Endodermal cell (in vitro differentiated cells): ENCODE measurements at regions not wholly inside any gene's neighbourhood (a gene's known extent, or its start where the extent isn't known, plus 50 kb on each side); places are given as distances from the start of the nearest gene placed in this dataset.

Experiments used
- DNase-seq: peaks from one replicate; pipeline ENCODE4 v3.0.0-alpha.2; 2017
- H3K27ac ChIP-seq: 2 replicates; pipeline ENCODE4 v1.5.1; 2013; ENCODE audit warnings: mild to moderate bottlenecking, low read depth, low read length, moderate library complexity
- H3K27me3 ChIP-seq: 2 replicates; pipeline ENCODE4 v1.6.1; 2013; ENCODE audit warnings: mild to moderate bottlenecking, low read length, moderate library complexity; ENCODE audit not compliant: insufficient read depth, control insufficient read depth, poor library complexity, severe bottlenecking
- H3K36me3 ChIP-seq: 2 replicates; pipeline ENCODE4 v1.7.0; 2013; ENCODE audit warnings: mild to moderate bottlenecking, low read length, moderate library complexity; ENCODE audit not compliant: control insufficient read depth, insufficient read depth
- H3K4me1 ChIP-seq: one replicate; pipeline ENCODE4 v1.7.0; 2013; ENCODE audit warnings: low read length; ENCODE audit not compliant: control insufficient read depth, insufficient read depth
- H3K4me3 ChIP-seq: 2 replicates; pipeline ENCODE4 v1.5.1; 2013; ENCODE audit warnings: mild to moderate bottlenecking, low read length, moderate library complexity
- H3K9ac ChIP-seq: 2 replicates; pipeline ENCODE4 v1.6.1; 2013; ENCODE audit warnings: mild to moderate bottlenecking, low read length, moderate library complexity; ENCODE audit not compliant: poor library complexity, severe bottlenecking; ENCODE audit errors: extremely low read depth
- H3K9me3 ChIP-seq: 2 replicates; pipeline ENCODE4 v1.6.1; 2013; ENCODE audit warnings: mild to moderate bottlenecking, low read length, moderate library complexity; ENCODE audit not compliant: control insufficient read depth
- H3K27ac Mint-ChIP-seq: 2 replicates; pipeline ENCODE4 v1.8.0; 2020; ENCODE audit warnings: mixed read lengths
- H3K27me3 Mint-ChIP-seq: 2 replicates; pipeline ENCODE4 v1.8.0; 2021; ENCODE audit warnings: mild to moderate bottlenecking, mixed read lengths; ENCODE audit not compliant: insufficient read depth
- H3K36me3 Mint-ChIP-seq: 2 replicates; pipeline ENCODE4 v1.8.0; 2020; ENCODE audit warnings: low read depth, mixed read lengths
- H3K4me1 Mint-ChIP-seq: 2 replicates; pipeline ENCODE4 v1.8.0; 2020; ENCODE audit warnings: mixed read lengths
- H3K4me3 Mint-ChIP-seq: 2 replicates; pipeline ENCODE4 v1.8.0; 2020; ENCODE audit warnings: mild to moderate bottlenecking, moderate library complexity, mixed read lengths
- H3K9me3 Mint-ChIP-seq: 2 replicates; pipeline ENCODE4 v1.8.0; 2020; ENCODE audit warnings: mild to moderate bottlenecking, mixed read lengths
- CTCF ChIP-seq: fragments of 200-600 bp; sonication (generic); conservative IDR thresholded peaks from 2 replicates; pipeline ENCODE4 v1.5.0; 2021; ENCODE audit warnings: antibody characterized with exemption, mild to moderate bottlenecking
- WGBS, 2 experiments: methylation state at CpG; one replicate each; pipeline versions ENCODE4 v1.1.5 to v1.1.7; 2013; ENCODE audit warnings: missing lambda C conversion rate in 2 of 2, mixed read lengths in 1 of 2; ENCODE audit not compliant: insufficient coverage in 1 of 2, insufficient read length in 1 of 2; 5-methylcytosine and 5-hydroxymethylcytosine counted together

- Mint-ChIP-seq H3K4me3 (no peak overlapping the region), H3K27me3 (no peaks in the 10 kb centered on the region), H3K27ac (no peak overlapping the region), H3K9me3 (no peaks in the 10 kb centered on the region), H3K36me3 (no peaks in the 10 kb centered on the region), H3K4me1 (no peaks in the 10 kb centered on the region)
- no peaks in the 10 kb centered on the region for H3K9me3 ChIP-seq
- no peak for DNase-seq
- H3K9ac ChIP-seq, result no peak overlapping the region
- WGBS, 2 experiments, result 84 to 100% methylated on average over 2 of the region's 2 CpGs
- H3K4me1 ChIP-seq, result no peaks in the 10 kb centered on the region
- H3K4me3 ChIP-seq, result no peak overlapping the region
- H3K27me3 ChIP-seq, result no peaks in the 10 kb centered on the region
- H3K27ac ChIP-seq, result no peak overlapping the region
- no peak for TF ChIP-seq CTCF
- H3K36me3 ChIP-seq, result no peaks in the 10 kb centered on the region
Observed at GRCh38 chr3:28936154-28936553, 344.7 kb upstream of the RBMS3 start.

- Histone ChIP-seq H3K4me3 (no peak overlapping the region), H3K9ac (no peak overlapping the region), H3K27me3 (no peaks in the 10 kb centered on the region), H3K9me3 (no peaks in the 10 kb centered on the region), H3K36me3 (no peaks in the 10 kb centered on the region), H3K4me1 (no peaks in the 10 kb centered on the region), H3K27ac (no peak overlapping the region)
- H3K27ac Mint-ChIP-seq, result no peak overlapping the region
- no peak for TF ChIP-seq CTCF
- no peaks in the 10 kb centered on the region for H3K4me1 Mint-ChIP-seq
- no peaks in the 10 kb centered on the region for H3K27me3 Mint-ChIP-seq
- no peaks in the 10 kb centered on the region for H3K9me3 Mint-ChIP-seq
- DNase-seq, result no peak
- H3K4me3 Mint-ChIP-seq, result no peak overlapping the region
- H3K36me3 Mint-ChIP-seq, result no peaks in the 10 kb centered on the region
Observed at GRCh38 chr3:28940530-28940929, 340.3 kb upstream of the RBMS3 start.

- no peak for DNase-seq
- Mint-ChIP-seq H3K27me3 (no peaks in the 10 kb centered on the region), H3K27ac (no peak overlapping the region), H3K4me3 (no peak overlapping the region), H3K4me1 (no peaks in the 10 kb centered on the region), H3K36me3 (no peaks in the 10 kb centered on the region), H3K9me3 (no peaks in the 10 kb centered on the region)
- Histone ChIP-seq H3K9me3 (no peaks in the 10 kb centered on the region), H3K4me1 (no peaks in the 10 kb centered on the region), H3K9ac (no peak overlapping the region), H3K27ac (no peak overlapping the region), H3K4me3 (no peak overlapping the region), H3K27me3 (no peaks in the 10 kb centered on the region), H3K36me3 (no peaks in the 10 kb centered on the region)
- TF ChIP-seq CTCF, result no peak
- 95 to 100% methylated on average over 1 of the region's 1 CpG for WGBS, 2 experiments
Observed at GRCh38 chr3:28940994-28941393, 339.9 kb upstream of the RBMS3 start.
